ENCODE measurements at regions not wholly inside any gene's neighbourhood (a gene's known extent, or its start where the extent isn't known, plus 50 kb on each side); places are given as distances from the start of the nearest gene placed in this dataset.

GRCh38 chr2:62564380-62565137 lies 58.6 kb upstream of the TMEM17 start:
- no peak overlapping the region for H3K4me3 Mint-ChIP-seq
- peaks cover 30% of the 10 kb centered on the region for H3K27me3 Mint-ChIP-seq (ENCODE audit: low read depth, poor library complexity)
- no peak overlapping the region for H3K27ac Mint-ChIP-seq
- H3K36me3 Mint-ChIP-seq (ENCODE audit: low read depth), result no peaks in the 10 kb centered on the region
- no peak for TF ChIP-seq CTCF (IDR thresholded peaks at IDR 0.05)
- DNase-seq, result no peak
- H3K9me3 Mint-ChIP-seq, result no peaks in the 10 kb centered on the region
- peaks cover 11% of the 10 kb centered on the region for H3K4me1 Mint-ChIP-seq

GRCh38 chr2:62561586-62561985 lies 55.6 kb upstream of the TMEM17 start:
- Mint-ChIP-seq H3K4me3 (no peak overlapping the region), H3K27ac (no peak overlapping the region), H3K36me3 (ENCODE audit: low read depth) (no peaks in the 10 kb centered on the region), H3K9me3 (no peaks in the 10 kb centered on the region), H3K4me1 (peaks cover 8% of the 10 kb centered on the region), H3K27me3 (ENCODE audit: low read depth, poor library complexity) (peaks cover 2% of the 10 kb centered on the region)
- no peak for DNase-seq
- TF ChIP-seq CTCF (IDR thresholded peaks at IDR 0.05), result no peak

- no peak overlapping the region for H3K4me3 Mint-ChIP-seq
- H3K36me3 Mint-ChIP-seq (ENCODE audit: low read depth), result no peaks in the 10 kb centered on the region
- H3K9me3 Mint-ChIP-seq, result no peaks in the 10 kb centered on the region
- H3K4me1 Mint-ChIP-seq, result peaks cover 3% of the 10 kb centered on the region
- H3K27me3 Mint-ChIP-seq (ENCODE audit: low read depth, poor library complexity), result peaks cover 2% of the 10 kb centered on the region
- no peak for DNase-seq
- H3K27ac Mint-ChIP-seq, result no peak overlapping the region
- no peak for TF ChIP-seq CTCF (IDR thresholded peaks at IDR 0.05)
Measured at GRCh38 chr2:62559582-62559981, 53.6 kb upstream of the TMEM17 start.

GRCh38 chr2:62558743-62559142 lies 52.7 kb upstream of the TMEM17 start:
- Mint-ChIP-seq H3K9me3 (no peaks in the 10 kb centered on the region), H3K27me3 (ENCODE audit: low read depth, poor library complexity) (peaks cover 4% of the 10 kb centered on the region), H3K4me1 (no peaks in the 10 kb centered on the region), H3K4me3 (no peak overlapping the region), H3K27ac (no peak overlapping the region), H3K36me3 (ENCODE audit: low read depth) (no peaks in the 10 kb centered on the region)
- DNase-seq, result no peak
- no peak for TF ChIP-seq CTCF (IDR thresholded peaks at IDR 0.05)

- no peak for DNase-seq
- no peak overlapping the region for H3K27ac Mint-ChIP-seq
- no peaks in the 10 kb centered on the region for H3K9me3 Mint-ChIP-seq
- peaks cover 6% of the 10 kb centered on the region for H3K27me3 Mint-ChIP-seq (ENCODE audit: low read depth, poor library complexity)
- TF ChIP-seq CTCF (IDR thresholded peaks at IDR 0.05), result no peak
- H3K4me1 Mint-ChIP-seq, result no peaks in the 10 kb centered on the region
- H3K4me3 Mint-ChIP-seq, result no peak overlapping the region
- H3K36me3 Mint-ChIP-seq (ENCODE audit: low read depth), result no peaks in the 10 kb centered on the region
Measured at GRCh38 chr2:62556086-62556485, 50.1 kb upstream of the TMEM17 start.

All from nephron progenitor cell (in vitro differentiated cells).